Esophagus squamous epithelium (tissue), 5 donors: ENCODE measurements at regions not wholly inside any gene's neighbourhood (a gene's known extent, or its start where the extent isn't known, plus 50 kb on each side); places are given as distances from the start of the nearest gene placed in this dataset.

ENCODE experiments used
- DNase-seq: peaks from one replicate; lab custom pipeline; 2025; lab: John Stamatoyannopoulos, UW
- H3K27ac ChIP-seq, 4 donors: fragments of 200-600 bp; sonication (generic); one replicate each; pipeline ENCODE4 v1.5.1; 2016 to 2019; ENCODE audit warnings: mild to moderate bottlenecking in 1 of 4
- H3K27me3 ChIP-seq, 4 donors: fragments of 200-600 bp; sonication (generic); 1 replicate in 3 of 4; 2 replicates in 1 of 4; pipeline versions ENCODE4 v1.5.1 to v1.6.0; 2017 to 2021; ENCODE audit warnings: antibody characterized with exemption in 1 of 4
- H3K36me3 ChIP-seq, 3 donors: fragments of 200-600 bp; sonication (generic); one replicate each; pipeline ENCODE4 v1.5.1; 2016 to 2019
- H3K4me1 ChIP-seq, 3 donors: fragments of 200-600 bp; sonication (generic); one replicate each; pipeline ENCODE4 v1.5.1; 2017 to 2019
- H3K4me3 ChIP-seq, 4 donors: fragments of 200-600 bp; sonication (generic); 1 replicate in 3 of 4; 2 replicates in 1 of 4; pipeline ENCODE4 v1.5.1; 2016 to 2019; ENCODE audit warnings: mild to moderate bottlenecking in 2 of 4, moderate library complexity in 1 of 4
- H3K9me3 ChIP-seq, 3 donors: fragments of 200-600 bp; sonication (generic); one replicate each; pipeline ENCODE4 v1.5.1; 2016 to 2019
- POLR2A ChIP-seq, 4 donors: fragments of 450-650 bp; IDR thresholded peaks; one replicate each; pipeline ENCODE4 v1.6.1; 2017; ENCODE audit warnings: antibody characterized with exemption in 4 of 4, mild to moderate bottlenecking in 4 of 4, moderate library complexity in 3 of 4
- WGBS, 2 donors: methylation state at CpG; one replicate each; pipeline ENCODE4 v1.1.5; 2018; 5-methylcytosine and 5-hydroxymethylcytosine counted together
- intact Hi-C: fragments of 100-400 bp; cut with DNase I; formaldehyde crosslinking; loops from one replicate; pipeline ENCODE4 v1.15.0; 2022
- TF ChIP-seq, protein P1 (sequence below), 6 experiments: fragments of 450-650 bp in 4 of 6; fragments of 200-600 bp in 2 of 6; sonication (generic) in 2 of 6; IDR thresholded peaks; one replicate each; pipeline ENCODE4 v1.5.1; 2016 to 2019; ENCODE audit warnings: antibody characterized with exemption in 6 of 6, mild to moderate bottlenecking in 4 of 6, moderate library complexity in 4 of 6
- donor health status: DM: yes; HTN: yes; CAD: no.

DNA sequence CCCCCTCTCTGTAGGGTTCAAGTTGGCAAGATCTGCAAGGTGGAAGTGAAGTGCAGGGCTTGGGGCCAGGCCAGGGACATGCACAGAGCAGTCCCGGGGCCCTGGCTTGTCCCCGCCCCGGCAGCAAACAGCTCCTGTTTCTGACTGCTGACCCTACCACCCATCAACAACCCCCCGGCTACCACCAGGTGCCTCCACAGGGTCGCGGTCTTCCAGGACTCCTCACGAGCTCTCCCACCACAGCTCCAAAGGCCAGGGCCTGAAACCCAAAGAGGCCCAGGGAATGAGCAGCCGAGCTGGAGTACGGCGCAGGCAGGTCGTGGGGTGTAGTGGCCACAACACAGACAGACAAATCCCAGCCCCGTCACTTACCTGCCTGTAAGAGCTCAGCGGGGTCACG, 121.3 kb upstream of the SMAD3 start:
- H3K27ac ChIP-seq, result no peak overlapping the region
- peaks cover 0 to 42% (median 9%) of the 10 kb centered on the region in 3 donors for H3K4me1 ChIP-seq
- TF ChIP-seq POLR2A (IDR thresholded peaks at IDR 0.05), result no peak
- TF ChIP-seq, protein P1, sequence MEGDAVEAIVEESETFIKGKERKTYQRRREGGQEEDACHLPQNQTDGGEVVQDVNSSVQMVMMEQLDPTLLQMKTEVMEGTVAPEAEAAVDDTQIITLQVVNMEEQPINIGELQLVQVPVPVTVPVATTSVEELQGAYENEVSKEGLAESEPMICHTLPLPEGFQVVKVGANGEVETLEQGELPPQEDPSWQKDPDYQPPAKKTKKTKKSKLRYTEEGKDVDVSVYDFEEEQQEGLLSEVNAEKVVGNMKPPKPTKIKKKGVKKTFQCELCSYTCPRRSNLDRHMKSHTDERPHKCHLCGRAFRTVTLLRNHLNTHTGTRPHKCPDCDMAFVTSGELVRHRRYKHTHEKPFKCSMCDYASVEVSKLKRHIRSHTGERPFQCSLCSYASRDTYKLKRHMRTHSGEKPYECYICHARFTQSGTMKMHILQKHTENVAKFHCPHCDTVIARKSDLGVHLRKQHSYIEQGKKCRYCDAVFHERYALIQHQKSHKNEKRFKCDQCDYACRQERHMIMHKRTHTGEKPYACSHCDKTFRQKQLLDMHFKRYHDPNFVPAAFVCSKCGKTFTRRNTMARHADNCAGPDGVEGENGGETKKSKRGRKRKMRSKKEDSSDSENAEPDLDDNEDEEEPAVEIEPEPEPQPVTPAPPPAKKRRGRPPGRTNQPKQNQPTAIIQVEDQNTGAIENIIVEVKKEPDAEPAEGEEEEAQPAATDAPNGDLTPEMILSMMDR (IDR thresholded peaks at IDR 0.05), result no peak
- H3K27me3 ChIP-seq, result no peaks in the 10 kb centered on the region
- intact Hi-C loops, result loop anchor here (10.0 kb wide), 2 partner anchors 491 to 891 kb away; no protein-coding TSS in a partner anchor
- 71 to 85% methylated on average over 5 to 8 of the region's 14 CpGs for WGBS, 2 donors
- H3K9me3 ChIP-seq, result no peaks in the 10 kb centered on the region
- H3K4me3 ChIP-seq, result no peak overlapping the region
- no peak for DNase-seq
- H3K36me3 ChIP-seq, result no peaks in the 10 kb centered on the region

DNA sequence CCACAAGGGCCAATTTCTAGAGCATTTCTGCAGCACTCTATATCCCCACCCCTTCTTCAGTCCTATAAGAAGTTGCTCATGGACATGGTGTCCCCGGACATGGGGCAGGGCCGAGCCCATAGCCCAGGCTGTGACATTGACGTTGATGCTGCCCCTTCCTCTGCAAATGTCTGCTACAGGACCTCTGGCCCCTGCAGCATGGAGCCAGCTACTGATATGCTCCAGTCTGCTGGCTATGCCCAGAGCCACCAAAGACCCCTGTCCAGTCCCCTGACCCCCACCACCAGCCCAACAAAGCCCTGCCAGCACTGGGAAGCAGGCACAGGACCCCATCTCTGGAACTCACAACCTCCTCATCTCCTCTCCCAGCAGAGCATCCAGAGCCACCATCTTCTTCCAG, 120.1 kb upstream of the SMAD3 start:
- TF ChIP-seq, protein P1 (IDR thresholded peaks at IDR 0.05), result no peak
- TF ChIP-seq POLR2A (IDR thresholded peaks at IDR 0.05), result no peak
- no peak for DNase-seq
- no peaks in the 10 kb centered on the region for H3K27me3 ChIP-seq
- intact Hi-C loops, result loop anchor here (5.0 to 10.0 kb wide), 3 partner anchors 362 to 890 kb away; no protein-coding TSS in a partner anchor
- no peaks in the 10 kb centered on the region for H3K9me3 ChIP-seq
- WGBS, 2 donors, result 100% methylated on average over 2 of the region's 3 CpGs; no CpG with 5 or more reads in 1 of the 2 donors
- H3K36me3 ChIP-seq, result no peaks in the 10 kb centered on the region
- H3K4me1 ChIP-seq, result peaks cover 0 to 40% (median 9%) of the 10 kb centered on the region in 3 donors
- no peak overlapping the region for H3K4me3 ChIP-seq
- H3K27ac ChIP-seq, result no peak overlapping the region

DNA sequence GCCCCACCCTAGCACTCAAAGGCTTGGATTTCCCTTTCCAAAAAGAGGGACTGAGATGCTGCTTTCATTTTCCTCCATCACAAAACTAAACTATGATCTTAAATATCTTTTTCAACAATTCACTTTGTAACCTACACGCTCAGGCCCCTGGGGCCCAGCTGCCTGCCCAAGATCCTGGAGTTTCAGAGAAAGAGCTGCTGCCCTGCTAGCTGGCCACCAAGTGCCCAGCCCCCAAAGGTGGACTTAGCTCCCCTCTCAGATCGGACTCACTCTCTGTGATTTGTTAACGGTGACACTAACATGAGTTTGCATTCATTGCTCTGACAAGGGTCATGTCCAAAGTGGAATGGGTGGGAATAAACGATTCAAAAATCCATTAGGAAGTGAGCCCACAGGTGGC, 119.6 kb upstream of the SMAD3 start:
- no peak for DNase-seq

DNA sequence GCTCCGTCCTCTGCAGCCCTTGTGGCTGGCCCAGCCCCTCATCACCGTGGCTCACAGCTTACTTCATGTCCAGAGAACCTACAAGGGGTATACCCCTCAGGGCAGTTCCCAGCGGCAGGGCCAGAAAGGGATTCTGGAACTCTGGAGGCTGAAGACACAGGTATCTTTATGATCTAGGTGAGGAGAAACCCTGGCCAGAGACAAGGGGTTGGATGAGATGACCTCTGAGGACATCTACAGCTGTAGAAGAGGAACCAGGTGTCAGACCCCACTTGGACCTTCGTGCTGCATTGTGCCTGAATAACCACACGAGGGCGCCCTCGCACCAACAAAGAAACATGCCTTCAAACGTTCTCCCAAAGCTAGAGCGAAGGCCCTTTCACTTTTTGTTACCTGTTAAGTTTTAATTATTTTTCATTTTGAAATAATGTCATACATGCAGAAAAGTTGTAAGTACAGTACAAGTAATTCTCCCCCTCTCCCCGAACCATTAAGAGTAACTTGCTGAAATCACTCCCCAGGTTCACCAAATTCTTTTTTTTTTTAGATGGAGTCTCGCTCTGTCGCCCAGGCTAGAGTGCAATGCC, 118.7 kb upstream of the SMAD3 start:
- TF ChIP-seq POLR2A (IDR thresholded peaks at IDR 0.05), result no peak
- TF ChIP-seq, protein P1 (IDR thresholded peaks at IDR 0.05), result peak; percentile 89 to 95 (median 94)
- Histone ChIP-seq H3K4me3 (no peak overlapping the region), H3K36me3 (no peaks in the 10 kb centered on the region), H3K27me3 (no peaks in the 10 kb centered on the region), H3K9me3 (no peaks in the 10 kb centered on the region), H3K27ac (no peak overlapping the region), H3K4me1 (peaks cover 0 to 32% (median 9%) of the 10 kb centered on the region in 3 donors)
- intact Hi-C loops, result loop anchor here (5.0 to 10.0 kb wide), 3 partner anchors 361 to 888 kb away; no protein-coding TSS in a partner anchor
- peak; percentile 3 for DNase-seq
- WGBS, 2 donors, result 25% methylated on average over 9 to 12 of the region's 12 CpGs

More for the DNA sequence above, 119.6 kb upstream of the SMAD3 start:
- TF ChIP-seq, protein P1 (IDR thresholded peaks at IDR 0.05), result no peak
- no peak for TF ChIP-seq POLR2A (IDR thresholded peaks at IDR 0.05)
- H3K4me3 ChIP-seq, result no peak overlapping the region
- no peak overlapping the region for H3K27ac ChIP-seq
- H3K36me3 ChIP-seq, result no peaks in the 10 kb centered on the region
- H3K4me1 ChIP-seq, result peaks cover 0 to 34% (median 9%) of the 10 kb centered on the region in 3 donors
- no peaks in the 10 kb centered on the region for H3K9me3 ChIP-seq
- no peaks in the 10 kb centered on the region for H3K27me3 ChIP-seq
- WGBS, 2 donors, result 63% methylated on average over 4 of the region's 4 CpGs
- intact Hi-C loops, result loop anchor here (5.0 to 10.0 kb wide), 3 partner anchors 361 to 889 kb away; no protein-coding TSS in a partner anchor

DNA sequence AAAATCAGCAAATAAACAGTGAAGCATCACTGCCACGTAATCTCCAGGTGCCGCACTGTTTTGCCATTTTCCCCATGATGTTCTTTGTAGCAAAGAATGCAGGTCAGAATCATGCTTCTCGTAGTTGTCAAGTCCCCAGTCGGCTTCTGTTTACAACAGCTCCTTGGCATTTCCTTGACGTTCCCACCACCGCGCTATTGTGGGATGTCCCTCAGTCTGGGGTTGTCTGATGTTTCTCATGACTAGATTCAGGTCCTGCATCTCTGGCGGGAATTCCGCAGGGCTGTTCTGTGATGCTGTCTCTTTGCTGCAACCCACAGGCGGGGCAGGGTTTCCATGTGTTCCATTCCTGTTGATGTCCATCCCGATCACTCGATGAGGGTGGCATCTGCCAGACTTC, 117.9 kb upstream of the SMAD3 start:
- TF ChIP-seq POLR2A (IDR thresholded peaks at IDR 0.05), result no peak
- TF ChIP-seq, protein P1 (IDR thresholded peaks at IDR 0.05), result no peak
- intact Hi-C loops, result loop anchor here (5.0 to 10.0 kb wide), 3 partner anchors 360 to 887 kb away; no protein-coding TSS in a partner anchor
- peaks cover 7 to 36% (median 9%) of the 10 kb centered on the region in 3 donors for H3K4me1 ChIP-seq
- no peaks in the 10 kb centered on the region for H3K36me3 ChIP-seq
- H3K27me3 ChIP-seq, result no peaks in the 10 kb centered on the region
- DNase-seq, result no peak
- H3K9me3 ChIP-seq, result no peaks in the 10 kb centered on the region
- 83 to 94% methylated on average over 12 of the region's 12 CpGs for WGBS, 2 donors
- H3K4me3 ChIP-seq, result no peak overlapping the region
- H3K27ac ChIP-seq, result no peak overlapping the region
